HG02852 (cell line): ENCODE measurements at regions not wholly inside any gene's neighbourhood (a gene's known extent, or its start where the extent isn't known, plus 50 kb on each side); places are given as distances from the start of the nearest gene placed in this dataset.

ENCODE experiments used
- ATAC-seq: cut with Tn5 transposase; IDR thresholded peaks from one replicate; pipeline ENCODE4 v1.9.1; 2021; ENCODE audit warnings: mild to moderate bottlenecking, moderate library complexity; ENCODE audit not compliant: unreplicated experiment

GRCh38 chr4:147398556-147398955 lies 82.3 kb upstream of the EDNRA start:
- no peak for ATAC-seq

GRCh38 chr4:147400721-147401120 lies 80.2 kb upstream of the EDNRA start:
- no peak for ATAC-seq

- no peak for ATAC-seq
These were observed 79.7 kb upstream of the EDNRA start for GRCh38 chr4:147401221-147401620.

- ATAC-seq = no peak
These were observed 73.4 kb upstream of the EDNRA start for GRCh38 chr4:147407261-147408045.

GRCh38 chr4:147408189-147408588 lies 72.7 kb upstream of the EDNRA start:
- ATAC-seq = no peak

GRCh38 chr4:147409350-147409749 lies 71.5 kb upstream of the EDNRA start:
- ATAC-seq = no peak

GRCh38 chr4:147418226-147418625 lies 62.7 kb upstream of the EDNRA start:
- no peak for ATAC-seq

GRCh38 chr4:147421456-147421855 lies 59.4 kb upstream of the EDNRA start:
- no peak for ATAC-seq

- no peak for ATAC-seq
These were observed 57.7 kb upstream of the EDNRA start for GRCh38 chr4:147423229-147423628.

GRCh38 chr4:147425019-147425418 lies 55.9 kb upstream of the EDNRA start:
- no peak for ATAC-seq

- no peak for ATAC-seq
These were observed 52.3 kb upstream of the EDNRA start for GRCh38 chr4:147428583-147428982.

- ATAC-seq = no peak
These were observed 50.8 kb upstream of the EDNRA start for GRCh38 chr4:147430111-147430510.
